Activated T-cell treated with anti-CD3 and anti-CD28 coated beads, Interleukin-2, amount 50 U/mL, for 48 hours (primary cell): ENCODE measurements at regions not wholly inside any gene's neighbourhood (a gene's known extent, or its start where the extent isn't known, plus 50 kb on each side); places are given as distances from the start of the nearest gene placed in this dataset.
"Not testable (repeated sequence)": the region's sequence is repeated elsewhere in the genome, so short reads cannot be mapped to it uniquely, and the experiment has no call there.

Source experiments
- DNase-seq, 2 experiments: peaks; one replicate each; pipeline ENCODE4 v3.0.0-alpha.2; 2020

DNA sequence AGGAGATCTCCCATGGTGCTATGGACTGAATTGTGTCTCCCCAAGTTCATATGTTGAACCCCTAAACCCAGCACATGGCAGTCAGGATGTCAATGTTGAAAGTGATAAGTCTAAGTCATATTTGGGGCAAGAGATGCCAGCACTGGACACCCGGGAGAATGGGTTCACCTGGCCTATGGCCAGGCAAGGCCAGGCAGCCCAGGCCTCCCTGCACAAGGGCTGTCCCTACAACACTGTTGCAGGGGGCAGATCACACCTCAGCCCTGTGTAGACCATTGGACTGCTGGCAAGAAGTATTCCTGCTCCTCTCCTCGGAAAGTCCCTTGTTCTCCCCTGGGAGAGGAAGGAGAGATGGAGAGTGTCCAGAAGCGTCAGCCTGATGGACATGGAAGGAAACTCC is 240.5 kb downstream of the GADD45G start:
- no peak for DNase-seq

DNA sequence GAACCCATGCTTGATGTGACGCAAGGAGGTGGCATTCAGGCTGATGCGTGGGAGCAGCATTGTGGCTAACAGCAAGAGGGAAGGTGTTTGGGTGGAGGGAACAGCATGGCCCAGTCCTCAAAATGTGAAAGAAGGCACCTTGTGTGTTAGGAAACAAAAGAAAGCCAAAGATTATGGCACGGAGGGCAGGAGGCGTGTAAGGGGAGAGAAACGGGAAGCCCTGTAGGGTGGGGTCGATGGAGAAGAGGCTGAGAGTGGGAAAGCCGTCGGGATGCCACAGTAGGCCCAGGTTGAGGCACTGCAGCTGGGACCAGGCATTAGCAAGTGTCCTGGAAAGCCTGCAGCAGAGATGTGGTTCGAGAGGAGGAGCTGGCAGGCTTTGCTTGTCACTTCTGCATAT is 241.1 kb downstream of the GADD45G start:
- DNase-seq, result no peak

DNA sequence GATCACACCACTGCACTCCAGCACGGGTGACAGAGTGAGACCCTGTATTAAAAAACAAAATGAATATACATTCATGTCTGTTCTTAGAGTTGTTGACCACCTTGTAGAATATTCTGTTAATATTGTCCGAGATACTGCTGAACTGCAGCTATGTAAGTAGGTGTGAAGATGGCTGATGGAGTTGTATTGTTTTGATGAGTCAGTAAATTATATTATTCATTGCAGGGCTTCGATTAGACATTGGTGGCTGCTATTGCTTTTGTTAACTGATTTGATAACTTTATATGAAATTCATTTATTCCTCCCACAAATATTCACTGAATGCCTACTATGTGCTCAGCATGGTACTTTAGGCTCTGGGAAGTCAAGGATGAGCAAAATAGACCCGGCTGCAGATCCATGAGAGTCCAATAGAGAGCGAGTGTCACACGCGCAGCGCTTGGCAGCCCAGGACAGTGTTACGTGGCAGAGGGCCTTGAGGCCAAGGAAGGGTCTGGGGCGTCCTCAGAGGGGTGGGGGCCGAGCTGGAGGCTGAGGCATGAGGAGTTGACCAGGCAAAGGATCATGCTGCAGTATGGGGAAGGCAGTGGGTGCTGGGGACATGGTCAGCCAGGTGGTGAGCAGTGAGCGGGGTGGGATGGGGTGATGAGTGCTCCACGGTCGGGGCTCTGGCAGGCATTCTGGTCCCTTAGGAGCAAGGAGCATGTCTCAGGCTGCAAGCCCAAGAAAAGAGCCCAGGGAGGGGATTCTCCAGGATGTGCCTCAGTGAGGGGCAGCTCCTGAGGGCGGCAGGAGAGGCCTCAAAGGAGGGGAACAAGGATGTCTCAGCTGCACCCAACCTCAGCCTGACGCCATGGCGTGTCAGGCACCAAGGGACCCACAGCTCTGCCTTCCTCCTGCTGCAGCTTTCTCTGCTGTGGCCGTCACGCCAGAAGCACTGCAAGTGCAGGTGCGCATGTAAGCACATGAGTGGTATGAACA is 243.5 kb downstream of the GADD45G start:
- peak in 1 of 2 experiments; percentile 0 for DNase-seq

DNA sequence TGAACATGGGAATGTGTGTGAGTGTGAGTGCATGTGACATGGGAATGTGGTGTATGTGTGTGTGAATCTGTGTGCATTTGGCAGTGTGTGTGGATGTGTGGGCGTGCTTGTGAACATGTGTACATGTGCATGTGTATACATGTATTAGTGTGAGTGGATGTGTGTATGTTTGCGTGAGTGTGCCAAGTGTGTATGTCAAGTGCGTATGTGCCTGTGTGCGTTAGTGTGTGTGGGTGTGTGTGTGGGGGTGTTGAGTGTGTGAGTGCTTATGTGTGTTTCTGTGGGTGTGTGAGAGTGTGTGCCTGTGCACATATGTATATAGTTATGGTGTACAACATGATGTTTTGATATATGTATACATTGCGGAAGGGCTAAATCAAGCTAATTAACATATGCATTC is 244.3 kb downstream of the GADD45G start:
- peak in 1 of 2 experiments; percentile 9 for DNase-seq

- no peak for DNase-seq
These were observed 245.3 kb downstream of the GADD45G start for GRCh38 chr9:89850153-89850552.

DNA sequence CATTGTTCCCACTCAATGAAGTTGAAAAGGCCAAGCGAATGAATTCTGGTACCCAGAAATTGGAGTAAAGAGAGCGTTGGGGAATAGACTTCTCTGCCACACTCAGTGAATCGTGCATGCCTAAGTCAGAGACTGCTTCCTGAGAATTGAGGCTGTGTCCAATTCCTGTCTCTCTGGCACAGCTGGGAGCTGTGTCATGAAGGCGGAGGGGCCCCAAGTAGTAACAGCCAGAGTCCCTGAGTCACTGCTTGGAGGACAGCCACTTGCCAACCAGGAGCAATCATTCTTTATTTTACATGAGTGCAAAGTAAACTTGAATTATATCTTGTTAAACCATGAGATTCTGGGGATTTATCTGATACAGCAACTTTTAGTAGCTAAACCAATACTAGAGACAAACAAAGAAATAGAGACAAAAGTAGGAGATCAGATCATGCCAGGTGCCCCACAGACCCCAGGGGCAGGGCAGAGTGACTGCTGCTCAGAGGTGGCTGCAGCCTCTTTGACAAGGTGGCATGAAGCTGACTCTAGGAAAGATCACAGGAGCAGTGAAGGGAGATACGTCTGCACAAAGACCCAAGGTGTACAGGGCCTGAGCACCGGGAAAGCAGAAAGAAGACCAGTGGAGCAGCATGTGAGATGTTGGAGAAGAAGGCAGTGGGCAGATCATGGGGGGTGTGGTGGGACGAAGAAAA is 246.0 kb downstream of the GADD45G start:
- DNase-seq, result no peak

GRCh38 chr9:89853161-89853560 is 248.3 kb downstream of the GADD45G start:
- no peak for DNase-seq

GRCh38 chr9:89853931-89854330 is 249.1 kb downstream of the GADD45G start:
- no peak for DNase-seq

GRCh38 chr9:89854715-89855475 is 250.1 kb downstream of the GADD45G start:
- peak in 1 of 2 experiments; percentile 7 for DNase-seq

DNA sequence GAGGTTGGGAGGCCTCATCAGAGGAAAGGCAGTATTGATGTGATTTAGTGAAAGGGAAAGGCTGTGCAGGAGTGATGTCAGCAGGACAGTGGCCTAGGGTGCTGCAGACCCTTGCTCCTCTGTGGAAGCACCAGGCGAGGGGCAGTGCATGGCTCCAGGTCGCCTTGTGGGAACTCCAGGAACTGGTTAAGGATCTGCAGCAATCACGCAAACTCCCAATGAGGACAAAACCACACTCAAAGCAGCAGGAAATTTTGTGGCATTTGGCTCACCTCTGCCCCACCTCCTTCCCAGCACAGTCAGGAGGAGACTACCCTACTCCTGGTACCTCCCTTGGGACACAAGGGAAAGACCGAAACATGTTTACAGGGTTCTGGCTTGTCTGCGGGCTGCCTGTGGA is 251.5 kb downstream of the GADD45G start:
- peak in 1 of 2 experiments; percentile 4 for DNase-seq

GRCh38 chr9:89856950-89857349 is 252.1 kb downstream of the GADD45G start:
- DNase-seq, result not testable (repeated sequence)

DNA sequence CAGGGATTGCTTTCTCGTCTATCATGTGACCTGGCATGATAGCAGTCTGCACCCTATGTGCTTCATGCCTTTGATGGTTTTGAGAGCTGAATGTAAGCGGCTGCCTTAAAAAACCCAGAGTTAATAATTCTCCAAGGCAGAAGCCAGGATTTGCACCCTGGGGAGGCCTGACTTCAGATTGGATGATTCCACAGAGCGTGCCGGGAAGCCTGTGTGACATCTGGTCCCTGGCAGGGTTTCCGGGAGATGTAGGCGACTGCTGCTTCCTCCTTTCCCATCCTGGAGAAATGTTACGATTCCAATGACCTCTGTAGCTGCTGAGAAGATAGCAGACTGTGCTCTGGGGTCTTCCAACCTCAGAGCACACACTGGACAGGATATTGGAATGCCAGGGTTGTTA is 255.0 kb downstream of the GADD45G start:
- not testable (repeated sequence) for DNase-seq

GRCh38 chr9:89861371-89861770 is 256.6 kb downstream of the GADD45G start:
- DNase-seq, result not testable (repeated sequence)

DNA sequence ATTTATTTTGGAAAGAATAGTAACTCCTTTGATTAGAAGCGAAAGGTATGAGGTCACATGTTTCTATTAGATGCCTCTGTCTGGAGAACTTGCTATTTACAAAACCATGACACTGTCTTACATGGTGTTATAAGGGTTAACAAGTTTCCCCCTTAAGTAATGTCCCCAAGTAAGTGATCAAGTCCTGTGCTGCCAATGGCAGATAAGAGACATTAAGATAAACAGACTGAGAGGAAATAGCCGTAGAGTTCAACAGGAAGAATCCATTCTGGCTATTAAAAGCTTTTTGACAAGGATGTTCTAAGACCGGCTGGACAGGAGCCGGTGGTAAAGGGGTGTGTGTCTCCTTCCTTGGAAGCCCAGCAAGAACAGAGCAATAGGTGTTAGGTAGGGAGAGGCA is 257.5 kb downstream of the GADD45G start:
- DNase-seq, result no peak

DNA sequence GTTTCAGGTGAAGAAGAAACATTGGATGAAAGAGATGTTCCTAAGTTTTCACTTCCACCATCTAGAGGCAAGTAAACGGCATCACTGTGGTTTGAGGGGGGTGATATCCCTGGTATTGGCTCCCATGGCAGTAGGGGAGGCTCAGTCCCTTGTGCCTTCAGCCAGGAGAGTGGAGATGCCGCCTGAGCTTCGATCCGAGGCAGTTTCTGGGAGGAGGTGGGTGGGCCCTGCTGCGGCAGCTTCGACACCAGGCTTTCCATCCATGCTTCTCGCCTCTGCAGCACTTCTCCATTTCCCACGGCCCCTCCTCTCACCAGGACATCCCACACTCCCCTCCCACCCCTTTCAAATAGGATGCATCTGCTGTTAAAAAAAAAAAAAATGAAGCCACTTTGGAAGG is 258.3 kb downstream of the GADD45G start:
- no peak for DNase-seq

DNA sequence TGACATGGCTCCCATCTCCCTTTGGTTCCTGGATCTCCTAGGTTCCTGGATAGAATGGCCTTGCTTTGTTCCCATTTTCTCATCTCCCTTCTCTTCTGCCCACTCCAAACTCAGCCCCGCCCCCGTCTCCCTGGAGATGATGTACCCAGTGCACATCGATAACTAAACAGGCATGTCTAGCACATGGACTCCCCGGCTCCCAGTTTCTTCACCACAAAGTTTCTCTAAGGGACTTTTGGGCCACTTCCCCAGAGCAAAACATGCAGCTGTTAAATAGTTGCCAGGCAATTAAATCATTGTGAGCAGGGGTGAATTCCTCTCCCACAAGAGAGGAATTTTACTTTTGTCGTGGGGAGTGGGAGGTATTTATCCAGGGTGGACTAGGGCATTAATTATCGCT is 259.0 kb downstream of the GADD45G start:
- no peak for DNase-seq

GRCh38 chr9:89864257-89864656 is 259.4 kb downstream of the GADD45G start:
- no peak for DNase-seq

- DNase-seq, result no peak
These were observed 259.9 kb downstream of the GADD45G start for GRCh38 chr9:89864731-89865130.

DNA sequence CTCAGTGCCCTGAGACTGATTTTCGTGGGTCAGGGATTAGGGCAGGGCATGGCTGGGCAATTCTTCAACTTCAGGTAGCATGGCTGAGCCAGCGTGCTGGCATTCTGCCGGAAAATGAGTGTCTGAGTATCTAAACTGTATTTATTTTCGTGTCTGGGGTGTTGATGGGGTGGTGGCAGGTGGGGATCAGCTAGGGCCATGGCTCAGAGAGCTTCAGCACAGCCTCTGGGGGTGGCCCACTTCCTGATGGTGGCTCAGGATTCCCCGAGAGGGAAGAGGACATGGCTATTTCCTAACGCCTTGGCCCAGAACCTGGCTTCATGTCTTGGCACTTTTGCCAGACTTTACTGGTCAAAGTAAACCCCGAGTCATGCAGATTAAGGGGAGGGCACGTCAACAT is 260.5 kb downstream of the GADD45G start:
- no peak for DNase-seq

- no peak for DNase-seq
These were observed 261.2 kb downstream of the GADD45G start for GRCh38 chr9:89865981-89866380.

GRCh38 chr9:89866701-89867100 is 261.9 kb downstream of the GADD45G start:
- DNase-seq, result no peak

DNA sequence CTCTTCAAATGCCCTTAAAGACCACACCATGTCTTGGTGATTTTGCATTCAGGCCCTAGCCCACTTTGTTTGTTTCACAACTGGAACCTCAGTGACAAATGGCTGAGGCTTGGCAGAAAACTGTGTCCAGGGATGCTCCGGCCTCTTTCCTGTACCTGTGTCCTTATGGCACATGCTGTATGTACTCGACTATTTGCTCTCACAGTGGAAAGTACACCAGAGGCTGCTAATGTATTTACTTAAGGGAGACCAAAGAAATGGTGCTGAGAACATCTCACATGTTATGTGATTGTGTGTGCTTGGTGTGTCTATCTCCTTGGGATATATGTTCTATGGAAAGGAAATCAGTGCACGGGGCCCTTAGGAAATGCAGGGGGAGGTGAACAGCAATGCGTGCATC is 263.3 kb downstream of the GADD45G start:
- no peak for DNase-seq
